ENCODE measurements at regions not wholly inside any gene's neighbourhood (a gene's known extent, or its start where the extent isn't known, plus 50 kb on each side); places are given as distances from the start of the nearest gene placed in this dataset.

DNA sequence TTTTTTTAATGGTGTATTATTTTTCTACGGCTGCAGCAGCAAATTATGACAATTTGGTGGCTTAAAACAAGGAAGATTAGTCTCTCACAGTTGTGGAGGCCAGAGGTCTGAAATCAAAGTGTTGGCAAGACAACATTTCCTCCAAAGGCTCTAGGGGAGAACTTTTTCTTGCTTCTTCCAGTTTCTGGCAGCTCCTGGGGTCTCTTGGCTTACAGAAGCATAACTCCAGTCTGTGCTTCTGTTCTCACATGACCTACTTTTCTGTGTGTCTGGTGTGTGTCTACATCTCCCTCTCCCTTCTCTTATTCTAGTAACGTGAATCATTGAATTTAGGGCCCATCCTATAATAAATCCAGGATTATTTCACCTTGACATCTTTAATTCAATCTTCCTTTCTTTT lies 551.9 kb upstream of the LUZP2 start:
- no peak overlapping the region for H3K27ac ChIP-seq
- no peak for TF ChIP-seq ZFX (IDR thresholded peaks at IDR 0.05)
- TF ChIP-seq, protein P1, sequence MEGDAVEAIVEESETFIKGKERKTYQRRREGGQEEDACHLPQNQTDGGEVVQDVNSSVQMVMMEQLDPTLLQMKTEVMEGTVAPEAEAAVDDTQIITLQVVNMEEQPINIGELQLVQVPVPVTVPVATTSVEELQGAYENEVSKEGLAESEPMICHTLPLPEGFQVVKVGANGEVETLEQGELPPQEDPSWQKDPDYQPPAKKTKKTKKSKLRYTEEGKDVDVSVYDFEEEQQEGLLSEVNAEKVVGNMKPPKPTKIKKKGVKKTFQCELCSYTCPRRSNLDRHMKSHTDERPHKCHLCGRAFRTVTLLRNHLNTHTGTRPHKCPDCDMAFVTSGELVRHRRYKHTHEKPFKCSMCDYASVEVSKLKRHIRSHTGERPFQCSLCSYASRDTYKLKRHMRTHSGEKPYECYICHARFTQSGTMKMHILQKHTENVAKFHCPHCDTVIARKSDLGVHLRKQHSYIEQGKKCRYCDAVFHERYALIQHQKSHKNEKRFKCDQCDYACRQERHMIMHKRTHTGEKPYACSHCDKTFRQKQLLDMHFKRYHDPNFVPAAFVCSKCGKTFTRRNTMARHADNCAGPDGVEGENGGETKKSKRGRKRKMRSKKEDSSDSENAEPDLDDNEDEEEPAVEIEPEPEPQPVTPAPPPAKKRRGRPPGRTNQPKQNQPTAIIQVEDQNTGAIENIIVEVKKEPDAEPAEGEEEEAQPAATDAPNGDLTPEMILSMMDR (conservative IDR thresholded peaks at IDR 0.05), result no peak

DNA sequence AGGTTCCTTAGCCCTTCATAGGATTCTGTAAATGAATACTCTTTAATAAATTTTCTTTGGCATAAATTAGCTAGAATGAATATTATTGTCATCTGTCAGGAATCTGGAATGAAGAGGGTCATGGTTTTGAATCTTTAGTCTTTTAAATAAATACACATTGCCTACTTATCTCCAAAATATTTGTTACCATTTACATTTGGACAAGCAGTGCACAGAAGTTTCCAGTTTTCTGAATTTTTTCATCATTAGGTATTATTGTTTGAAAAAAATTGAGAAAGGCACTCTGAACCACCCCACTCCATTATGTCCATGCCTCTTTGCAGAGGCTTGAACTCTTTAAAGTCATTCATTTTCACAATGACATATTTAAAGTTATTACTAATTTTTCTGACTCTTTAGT lies 549.0 kb upstream of the LUZP2 start:
- TF ChIP-seq, protein P1 (conservative IDR thresholded peaks at IDR 0.05), result no peak
- no peak for TF ChIP-seq ZFX (IDR thresholded peaks at IDR 0.05)
- H3K27ac ChIP-seq, result no peak overlapping the region

- TF ChIP-seq, protein P1 (conservative IDR thresholded peaks at IDR 0.05), result no peak
- TF ChIP-seq ZFX (IDR thresholded peaks at IDR 0.05), result no peak
- H3K27ac ChIP-seq, result no peak overlapping the region
Measured at GRCh38 chr11:23948851-23949250, 548.0 kb upstream of the LUZP2 start.

DNA sequence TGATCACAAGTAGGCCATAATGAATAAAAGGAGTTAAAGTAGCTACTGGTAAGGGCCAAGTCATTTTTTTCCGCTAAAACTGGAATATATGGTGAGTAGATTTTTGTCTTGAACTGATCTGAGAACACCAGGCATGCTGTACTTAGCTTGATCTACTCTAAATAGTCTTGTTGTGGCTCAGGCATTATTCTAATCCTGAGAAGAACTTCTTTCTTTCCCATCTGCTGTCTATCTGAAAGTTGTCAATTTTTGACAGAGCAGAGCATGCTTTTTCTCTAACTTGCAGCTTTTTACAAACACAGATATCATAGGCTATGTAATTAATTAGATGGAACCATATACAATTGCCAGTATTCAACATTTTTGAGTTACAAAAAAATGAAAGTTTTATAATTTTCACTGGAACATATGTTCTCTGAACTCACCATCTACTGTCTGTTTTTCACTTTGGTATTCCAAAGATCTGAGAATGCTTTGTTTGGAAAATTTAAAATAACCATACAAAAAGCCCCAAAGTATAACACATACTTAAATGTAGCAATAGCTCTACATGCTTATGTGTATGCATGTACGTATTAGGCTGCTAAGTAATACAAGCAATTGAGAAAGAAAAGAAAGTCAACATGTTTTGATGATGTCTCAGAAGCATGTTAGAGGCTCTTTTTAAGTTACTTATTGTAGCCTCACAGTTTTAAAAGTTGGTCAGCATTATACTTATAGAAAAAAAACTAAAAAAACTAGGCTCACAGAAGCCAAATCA lies 542.7 kb upstream of the LUZP2 start:
- H3K27ac ChIP-seq, result no peak overlapping the region
- TF ChIP-seq, protein P1 (conservative IDR thresholded peaks at IDR 0.05), result no peak
- TF ChIP-seq ZFX (IDR thresholded peaks at IDR 0.05), result no peak

DNA sequence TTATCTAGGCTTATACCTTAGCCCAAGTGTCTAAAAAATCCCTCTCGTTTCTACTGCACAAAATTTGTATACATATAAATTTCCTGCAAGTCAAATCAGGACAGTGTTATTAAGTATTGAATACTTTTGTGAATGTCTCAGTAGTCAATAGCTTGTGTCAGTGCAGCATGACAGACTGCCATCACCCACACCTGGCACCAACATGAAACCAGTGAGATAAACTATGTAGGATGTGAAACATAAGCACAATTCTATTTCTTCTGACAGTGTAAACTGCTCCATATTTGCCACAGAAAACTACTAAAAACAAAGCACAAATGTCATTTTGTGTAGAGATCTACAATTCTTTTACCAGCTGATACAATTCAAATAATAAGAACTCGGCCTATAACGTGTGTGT lies 542.1 kb upstream of the LUZP2 start:
- TF ChIP-seq, protein P1 (conservative IDR thresholded peaks at IDR 0.05), result no peak
- TF ChIP-seq ZFX (IDR thresholded peaks at IDR 0.05), result no peak
- H3K27ac ChIP-seq, result no peak overlapping the region

DNA sequence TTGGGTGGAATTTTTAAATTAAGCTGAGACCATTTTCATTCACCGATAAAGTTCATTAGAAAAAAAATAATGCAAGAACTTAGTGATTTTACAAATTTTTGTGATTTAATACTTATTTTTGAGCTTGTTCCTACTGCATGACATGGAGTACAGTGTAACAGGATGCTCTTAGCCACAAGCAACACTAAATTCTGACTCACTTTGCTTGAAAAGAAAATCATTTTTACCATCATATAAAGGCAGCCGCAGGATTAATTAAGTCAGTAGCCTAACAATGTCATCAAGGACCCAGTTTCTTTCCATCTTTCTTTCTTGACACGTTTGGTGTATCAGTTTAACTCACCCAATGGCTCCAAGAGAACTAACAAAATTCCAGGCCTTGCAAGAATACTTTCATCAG lies 540.3 kb upstream of the LUZP2 start:
- no peak for TF ChIP-seq ZFX (IDR thresholded peaks at IDR 0.05)
- TF ChIP-seq, protein P1 (conservative IDR thresholded peaks at IDR 0.05), result no peak

DNA sequence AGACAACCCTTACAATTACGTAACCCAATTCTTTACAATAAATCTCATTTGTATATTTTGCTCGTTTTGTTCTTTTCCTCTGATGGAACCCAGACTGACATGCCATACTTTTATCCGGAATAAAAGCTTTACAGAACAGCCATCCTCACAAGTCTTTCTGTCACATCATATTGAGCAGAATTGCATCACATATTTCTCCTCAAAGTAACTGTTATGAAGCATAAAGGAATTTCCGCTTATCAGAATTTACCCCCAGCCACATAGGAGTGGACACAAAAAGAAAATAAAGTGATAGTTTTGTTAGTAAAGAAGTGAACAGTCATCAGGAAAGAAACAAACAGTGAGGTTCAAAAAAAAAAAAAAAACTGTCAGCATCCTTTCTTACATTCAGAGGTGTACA lies 539.5 kb upstream of the LUZP2 start:
- H3K27ac ChIP-seq, result no peak overlapping the region
- TF ChIP-seq, protein P1 (conservative IDR thresholded peaks at IDR 0.05), result no peak
- TF ChIP-seq ZFX (IDR thresholded peaks at IDR 0.05), result no peak

More for the DNA sequence above, 540.3 kb upstream of the LUZP2 start:
- H3K27ac ChIP-seq, result no peak overlapping the region

Data from C4-2B (cell line).